GM11168 (cell line): ENCODE measurements at regions not wholly inside any gene's neighbourhood (a gene's known extent, or its start where the extent isn't known, plus 50 kb on each side); places are given as distances from the start of the nearest gene placed in this dataset.

Source experiments
- in situ Hi-C: fragments of 300-500 bp; cut with MboI; formaldehyde crosslinking; loops from one replicate; pipeline ENCODE4 v1.12.0; 2022; ENCODE audit warnings: low sequenced_read_pairs; ENCODE audit not compliant: unreplicated experiment

- in situ Hi-C loops: no loop called here
These were observed 200.2 kb downstream of the BRD1 start for GRCh38 chr22:49627217-49628181.

GRCh38 chr22:49626361-49627216 lies 201.1 kb downstream of the BRD1 start:
- in situ Hi-C loops: no loop called here

- in situ Hi-C loops: no loop called here
These were observed 203.1 kb downstream of the BRD1 start for GRCh38 chr22:49624421-49625177.

- in situ Hi-C loops: no loop called here
These were observed 204.0 kb downstream of the BRD1 start for GRCh38 chr22:49623715-49624114.

- in situ Hi-C loops: no loop called here
These were observed 204.5 kb downstream of the BRD1 start for GRCh38 chr22:49623176-49623575.

- in situ Hi-C loops: no loop called here
These were observed 205.2 kb downstream of the BRD1 start for GRCh38 chr22:49622241-49623105.

- in situ Hi-C loops: no loop called here
These were observed 206.0 kb downstream of the BRD1 start for GRCh38 chr22:49621601-49622210.

GRCh38 chr22:49620666-49621065 lies 207.0 kb downstream of the BRD1 start:
- in situ Hi-C loops: no loop called here

- in situ Hi-C loops: no loop called here
These were observed 207.6 kb downstream of the BRD1 start for GRCh38 chr22:49620003-49620556.

GRCh38 chr22:49619301-49619700 lies 208.4 kb downstream of the BRD1 start:
- in situ Hi-C loops: no loop called here

- in situ Hi-C loops: no loop called here
These were observed 209.1 kb downstream of the BRD1 start for GRCh38 chr22:49618677-49618953.

- in situ Hi-C loops: no loop called here
These were observed 209.6 kb downstream of the BRD1 start for GRCh38 chr22:49617866-49618676.

- in situ Hi-C loops: no loop called here
These were observed 210.4 kb downstream of the BRD1 start for GRCh38 chr22:49617264-49617663.

GRCh38 chr22:49616356-49617231 lies 211.1 kb downstream of the BRD1 start:
- in situ Hi-C loops: no loop called here

GRCh38 chr22:49614966-49615965 lies 212.4 kb downstream of the BRD1 start:
- in situ Hi-C loops: no loop called here
